Activated CD4-positive, alpha-beta T cell treated with anti-CD3 and anti-CD28 coated beads, Interleukin-2, amount 10 ng/mL, durations not matched to agents 7 days and 5 days (primary cell): ENCODE measurements at regions not wholly inside any gene's neighbourhood (a gene's known extent, or its start where the extent isn't known, plus 50 kb on each side); places are given as distances from the start of the nearest gene placed in this dataset.

Source experiments
- CTCF ChIA-PET: fragments of 350-600 bp; sonication (Branson Sonifier 250); formaldehyde crosslinking; loops from one replicate; lab custom pipeline; 2021; ENCODE audit warnings: antibody characterized with exemption; lab: Charles Lee
- POLR2A ChIA-PET: fragments of 350-600 bp; sonication (Branson Sonifier 250); formaldehyde crosslinking; loops from one replicate; lab custom pipeline; 2021; ENCODE audit warnings: antibody characterized with exemption; lab: Charles Lee
- DNase-seq: peaks from one replicate; pipeline ENCODE4 v3.0.0-alpha.2; 2020
- H3K27ac Mint-ChIP-seq: one replicate; pipeline ENCODE4 v1.8.0; 2021; ENCODE audit warnings: mild to moderate bottlenecking, moderate library complexity, mixed read lengths
- H3K27me3 Mint-ChIP-seq: one replicate; pipeline ENCODE4 v1.8.0; 2021; ENCODE audit warnings: mixed read lengths
- H3K36me3 Mint-ChIP-seq: one replicate; pipeline ENCODE4 v1.8.0; 2021; ENCODE audit warnings: low read depth, mixed read lengths
- H3K4me1 Mint-ChIP-seq: one replicate; pipeline ENCODE4 v1.8.0; 2021; ENCODE audit warnings: mixed read lengths
- H3K4me3 Mint-ChIP-seq: one replicate; pipeline ENCODE4 v1.8.0; 2021; ENCODE audit warnings: mild to moderate bottlenecking, moderate library complexity, mixed read lengths
- H3K9me3 Mint-ChIP-seq: one replicate; pipeline ENCODE4 v1.8.0; 2021; ENCODE audit warnings: mixed read lengths

GRCh38 chr3:187896646-187897045 is 151.4 kb upstream of the BCL6 start:
- H3K27me3 Mint-ChIP-seq, result no peaks in the 10 kb centered on the region
- no peak overlapping the region for H3K4me3 Mint-ChIP-seq
- no peaks in the 10 kb centered on the region for H3K4me1 Mint-ChIP-seq
- POLR2A ChIA-PET, result no interaction called here
- H3K27ac Mint-ChIP-seq, result no peak overlapping the region
- CTCF ChIA-PET, result interaction anchor here (1.2 kb wide), 1 partner anchor 158 kb away, joined by 3 read pairs; no protein-coding TSS in a partner anchor
- peaks cover 2% of the 10 kb centered on the region for H3K36me3 Mint-ChIP-seq
- H3K9me3 Mint-ChIP-seq, result peaks cover 4% of the 10 kb centered on the region
- no peak for DNase-seq

GRCh38 chr3:187899246-187899645 is 154.0 kb upstream of the BCL6 start:
- no peaks in the 10 kb centered on the region for H3K27me3 Mint-ChIP-seq
- POLR2A ChIA-PET, result no interaction called here
- H3K4me3 Mint-ChIP-seq, result no peak overlapping the region
- H3K4me1 Mint-ChIP-seq, result no peaks in the 10 kb centered on the region
- peaks cover 6% of the 10 kb centered on the region for H3K9me3 Mint-ChIP-seq
- H3K36me3 Mint-ChIP-seq, result peaks cover 2% of the 10 kb centered on the region
- no peak for DNase-seq
- H3K27ac Mint-ChIP-seq, result no peak overlapping the region
- CTCF ChIA-PET, result no interaction called here

DNA sequence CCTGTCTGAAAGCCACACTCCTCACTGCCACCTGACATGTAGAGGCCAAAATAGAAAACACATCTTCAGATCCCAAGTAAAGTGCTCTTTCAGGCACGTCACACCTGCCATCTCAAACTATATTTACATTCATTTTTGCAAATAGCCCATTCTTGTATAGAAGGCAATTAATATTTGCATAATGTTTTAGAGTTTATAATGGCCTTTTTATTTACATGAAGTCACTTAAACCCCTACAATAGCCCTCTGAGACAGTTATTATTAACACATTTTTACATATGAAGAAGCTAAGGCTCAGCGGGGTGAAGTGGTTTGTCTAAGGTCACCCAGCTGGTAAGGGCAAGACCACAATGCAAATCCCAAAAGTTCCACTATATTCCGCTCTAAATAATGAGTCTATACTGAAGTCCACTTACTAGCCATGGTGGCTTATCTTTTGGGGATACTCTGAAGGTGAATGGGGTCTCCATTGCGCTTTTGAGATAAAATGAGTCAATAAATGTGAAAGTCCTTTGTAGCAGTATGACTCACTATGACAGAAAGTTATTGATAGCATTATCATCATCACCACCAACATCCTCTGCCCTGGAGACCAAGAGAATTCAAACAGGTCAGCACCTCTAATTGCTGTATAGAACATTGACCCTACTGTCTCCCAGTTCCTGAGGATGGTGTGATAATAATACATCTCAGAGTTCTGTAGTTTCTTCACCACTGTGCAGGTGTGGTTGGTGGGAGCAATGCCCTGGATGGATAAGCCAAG is 155.9 kb upstream of the BCL6 start:
- POLR2A ChIA-PET, result no interaction called here
- no peaks in the 10 kb centered on the region for H3K4me1 Mint-ChIP-seq
- CTCF ChIA-PET, result interaction anchor here (0.7 to 1.5 kb wide), 3 partner anchors 9 to 39 kb away, joined by 3 to 4 read pairs (median 4); no protein-coding TSS in a partner anchor
- no peak overlapping the region for H3K4me3 Mint-ChIP-seq
- peaks cover 5% of the 10 kb centered on the region for H3K9me3 Mint-ChIP-seq
- no peaks in the 10 kb centered on the region for H3K36me3 Mint-ChIP-seq
- no peak for DNase-seq
- H3K27ac Mint-ChIP-seq, result no peak overlapping the region
- no peaks in the 10 kb centered on the region for H3K27me3 Mint-ChIP-seq

DNA sequence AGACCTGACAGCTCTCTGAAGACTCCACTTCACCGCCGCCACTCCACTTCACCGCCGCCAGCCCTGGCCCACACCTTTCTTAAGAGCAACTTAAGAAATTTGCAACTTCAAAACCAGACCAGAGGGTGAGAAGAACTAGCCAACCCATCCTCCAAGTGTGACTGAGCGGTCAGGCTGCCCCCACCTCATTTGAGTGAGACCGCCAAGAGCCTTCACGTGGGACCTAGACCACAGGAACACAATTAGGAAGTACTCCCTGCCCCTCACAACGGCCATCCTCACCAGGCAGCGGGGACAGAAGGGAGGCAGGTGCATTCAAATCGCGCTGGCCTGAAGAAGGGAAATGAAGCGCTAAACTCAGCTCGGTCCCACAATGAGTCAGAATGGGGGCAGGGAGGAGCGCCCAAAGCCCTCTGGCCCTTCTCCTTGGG is 156.8 kb upstream of the BCL6 start:
- Mint-ChIP-seq H3K4me3 (no peak overlapping the region), H3K4me1 (no peaks in the 10 kb centered on the region), H3K27me3 (no peaks in the 10 kb centered on the region), H3K36me3 (no peaks in the 10 kb centered on the region), H3K9me3 (peaks cover 2% of the 10 kb centered on the region), H3K27ac (no peak overlapping the region)
- no peak for DNase-seq
- ChIA-PET POLR2A (no interaction called here), CTCF (interaction anchor here (0.7 to 1.5 kb wide), 3 partner anchors 9 to 38 kb away, joined by 3 to 4 read pairs (median 4); no protein-coding TSS in a partner anchor)

- Mint-ChIP-seq H3K4me1 (no peaks in the 10 kb centered on the region), H3K27ac (no peak overlapping the region), H3K9me3 (peaks cover 2% of the 10 kb centered on the region), H3K27me3 (no peaks in the 10 kb centered on the region), H3K36me3 (no peaks in the 10 kb centered on the region), H3K4me3 (no peak overlapping the region)
- no peak for DNase-seq
- CTCF ChIA-PET, result no interaction called here
- POLR2A ChIA-PET, result no interaction called here
Observed at GRCh38 chr3:187902936-187903335, 157.7 kb upstream of the BCL6 start.

- H3K36me3 Mint-ChIP-seq, result no peaks in the 10 kb centered on the region
- POLR2A ChIA-PET, result no interaction called here
Observed at GRCh38 chr3:187903697-187904096, 158.4 kb upstream of the BCL6 start.

GRCh38 chr3:187906416-187906815 is 161.1 kb upstream of the BCL6 start:
- CTCF ChIA-PET, result interaction anchor here (0.8 to 1.8 kb wide), 4 partner anchors 9 to 166 kb away, joined by 3 to 5 read pairs (median 4); no protein-coding TSS in a partner anchor
- no peak for DNase-seq
- Mint-ChIP-seq H3K4me3 (no peak overlapping the region), H3K36me3 (no peaks in the 10 kb centered on the region), H3K4me1 (peaks cover 7% of the 10 kb centered on the region), H3K27me3 (no peaks in the 10 kb centered on the region), H3K27ac (no peak overlapping the region), H3K9me3 (peaks cover 7% of the 10 kb centered on the region)
- POLR2A ChIA-PET, result no interaction called here

More at GRCh38 chr3:187903697-187904096, 158.4 kb upstream of the BCL6 start:
- no peaks in the 10 kb centered on the region for H3K27me3 Mint-ChIP-seq
- no peak for DNase-seq
- H3K4me3 Mint-ChIP-seq, result no peak overlapping the region
- peaks cover 2% of the 10 kb centered on the region for H3K9me3 Mint-ChIP-seq
- CTCF ChIA-PET, result interaction anchor here (0.5 to 0.6 kb wide), 2 partner anchors 226 to 270 kb away, joined by 3 read pairs; no protein-coding TSS in a partner anchor
- H3K4me1 Mint-ChIP-seq, result no peaks in the 10 kb centered on the region
- H3K27ac Mint-ChIP-seq, result no peak overlapping the region

GRCh38 chr3:187906920-187907319 is 161.7 kb upstream of the BCL6 start:
- Mint-ChIP-seq H3K36me3 (no peaks in the 10 kb centered on the region), H3K4me3 (no peak overlapping the region), H3K4me1 (peaks cover 7% of the 10 kb centered on the region), H3K27ac (no peak overlapping the region), H3K27me3 (no peaks in the 10 kb centered on the region), H3K9me3 (peaks cover 7% of the 10 kb centered on the region)
- ChIA-PET POLR2A (no interaction called here), CTCF (interaction anchor here (0.8 to 1.8 kb wide), 5 partner anchors 9 to 1232 kb away, joined by 3 to 5 read pairs (median 4); no protein-coding TSS in a partner anchor)
- no peak for DNase-seq

GRCh38 chr3:187909866-187910265 is 164.6 kb upstream of the BCL6 start:
- Mint-ChIP-seq H3K27me3 (no peaks in the 10 kb centered on the region), H3K9me3 (peaks cover 5% of the 10 kb centered on the region), H3K4me1 (peaks cover 25% of the 10 kb centered on the region), H3K4me3 (no peak overlapping the region), H3K36me3 (no peaks in the 10 kb centered on the region), H3K27ac (no peak overlapping the region)
- ChIA-PET CTCF (interaction anchor here (0.6 kb wide), 1 partner anchor 19 kb away, joined by 3 read pairs; no protein-coding TSS in a partner anchor), POLR2A (no interaction called here)
- no peak for DNase-seq

- no peak for DNase-seq
- Mint-ChIP-seq H3K4me3 (no peak overlapping the region), H3K4me1 (peaks cover 41% of the 10 kb centered on the region), H3K36me3 (no peaks in the 10 kb centered on the region), H3K9me3 (peaks cover 5% of the 10 kb centered on the region), H3K27me3 (no peaks in the 10 kb centered on the region), H3K27ac (no peak overlapping the region)
- POLR2A ChIA-PET, result no interaction called here
- CTCF ChIA-PET, result interaction anchor here (0.7 to 1.3 kb wide), 2 partner anchors 171 to 198 kb away, joined by 3 read pairs; no protein-coding TSS in a partner anchor
Observed at GRCh38 chr3:187912007-187912406, 166.7 kb upstream of the BCL6 start.

- H3K36me3 Mint-ChIP-seq, result no peaks in the 10 kb centered on the region
- no peak for DNase-seq
- H3K27me3 Mint-ChIP-seq, result no peaks in the 10 kb centered on the region
- H3K4me1 Mint-ChIP-seq, result peaks cover 55% of the 10 kb centered on the region
- H3K4me3 Mint-ChIP-seq, result no peak overlapping the region
- ChIA-PET CTCF (interaction anchor here (0.5 to 1.8 kb wide), 5 partner anchors 12 to 282 kb away, joined by 3 to 5 read pairs (median 3); no protein-coding TSS in a partner anchor), POLR2A (no interaction called here)
- H3K9me3 Mint-ChIP-seq, result peaks cover 5% of the 10 kb centered on the region
- no peak overlapping the region for H3K27ac Mint-ChIP-seq
Observed at GRCh38 chr3:187913617-187914033, 168.4 kb upstream of the BCL6 start.

DNA sequence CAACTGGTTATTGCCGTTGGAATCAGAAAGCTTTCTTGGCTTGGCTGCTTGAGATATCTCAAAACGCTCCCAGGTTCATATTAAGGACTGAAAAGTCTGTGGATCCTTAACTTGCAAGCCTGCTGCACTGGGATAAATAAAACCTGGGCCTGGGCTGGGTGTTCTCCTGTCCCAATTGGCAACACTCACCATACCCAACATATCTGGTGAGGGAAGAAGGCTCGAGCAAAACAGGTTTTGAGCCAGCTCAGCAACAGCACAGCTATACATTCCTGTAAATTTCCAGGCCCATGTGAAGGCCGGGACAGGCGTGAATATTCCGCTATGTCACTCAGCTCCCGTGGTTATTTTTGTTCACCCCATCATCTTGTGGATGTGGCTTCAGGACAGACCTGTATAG is 169.0 kb upstream of the BCL6 start:
- no peak overlapping the region for H3K27ac Mint-ChIP-seq
- CTCF ChIA-PET, result interaction anchor here (1.3 to 1.8 kb wide), 2 partner anchors 19 to 21 kb away, joined by 3 to 4 read pairs; no protein-coding TSS in a partner anchor
- H3K36me3 Mint-ChIP-seq, result no peaks in the 10 kb centered on the region
- H3K9me3 Mint-ChIP-seq, result peaks cover 5% of the 10 kb centered on the region
- peaks cover 61% of the 10 kb centered on the region for H3K4me1 Mint-ChIP-seq
- no peak overlapping the region for H3K4me3 Mint-ChIP-seq
- POLR2A ChIA-PET, result no interaction called here
- no peak for DNase-seq
- H3K27me3 Mint-ChIP-seq, result no peaks in the 10 kb centered on the region

- H3K4me3 Mint-ChIP-seq, result no peak overlapping the region
- peaks cover 70% of the 10 kb centered on the region for H3K4me1 Mint-ChIP-seq
- H3K27me3 Mint-ChIP-seq, result peaks cover 3% of the 10 kb centered on the region
- CTCF ChIA-PET, result interaction anchor here (0.9 to 1.5 kb wide), 3 partner anchors 10 to 181 kb away, joined by 4 to 5 read pairs (median 4); no protein-coding TSS in a partner anchor
- H3K27ac Mint-ChIP-seq, result peak overlapping the region; percentile 39
- DNase-seq, result no peak
- peaks cover 2% of the 10 kb centered on the region for H3K9me3 Mint-ChIP-seq
- H3K36me3 Mint-ChIP-seq, result no peaks in the 10 kb centered on the region
- POLR2A ChIA-PET, result no interaction called here
Observed at GRCh38 chr3:187916072-187916471, 170.8 kb upstream of the BCL6 start.
